GM13976 (cell line): ENCODE measurements at regions not wholly inside any gene's neighbourhood (a gene's known extent, or its start where the extent isn't known, plus 50 kb on each side); places are given as distances from the start of the nearest gene placed in this dataset.
"Not testable (repeated sequence)": the region's sequence is repeated elsewhere in the genome, so short reads cannot be mapped to it uniquely, and the experiment has no call there.

Source experiments
- DNase-seq: peaks from one replicate; pipeline ENCODE4 v3.0.0; 2012; ENCODE audit warnings: low spot score
- CTCF ChIP-seq: IDR thresholded peaks from 2 replicates; pipeline ENCODE4 v1.5.1; 2012; ENCODE audit warnings: borderline replicate concordance, mild to moderate bottlenecking; ENCODE audit not compliant: insufficient read depth; ENCODE audit errors: extremely low read depth, missing control alignments, control extremely low read depth
- in situ Hi-C: fragments of 300-500 bp; cut with MboI; formaldehyde crosslinking; loops from one replicate; pipeline ENCODE4 v1.12.0; 2022; ENCODE audit warnings: low sequenced_read_pairs, mixed read lengths, inconsistent platforms; ENCODE audit not compliant: unreplicated experiment

- no peak for TF ChIP-seq CTCF
- DNase-seq = no peak
- in situ Hi-C loops = no loop called here
Measured at GRCh38 chr13:90838317-90838960, 509.0 kb upstream of the MIR17HG start.

- DNase-seq = no peak
- in situ Hi-C loops = no loop called here
- no peak for TF ChIP-seq CTCF
Measured at GRCh38 chr13:90839061-90839460, 508.4 kb upstream of the MIR17HG start.

GRCh38 chr13:90846936-90847335 lies 500.6 kb upstream of the MIR17HG start:
- no peak for DNase-seq
- in situ Hi-C loops = no loop called here
- no peak for TF ChIP-seq CTCF

GRCh38 chr13:90853666-90854065 lies 493.8 kb upstream of the MIR17HG start:
- DNase-seq, in situ Hi-C loops: not testable (repeated sequence)

GRCh38 chr13:90857921-90858320 lies 489.6 kb upstream of the MIR17HG start:
- in situ Hi-C loops = no loop called here
- no peak for DNase-seq
- no peak for TF ChIP-seq CTCF

GRCh38 chr13:90866006-90866405 lies 481.5 kb upstream of the MIR17HG start:
- TF ChIP-seq CTCF = no peak
- DNase-seq = no peak
- in situ Hi-C loops = no loop called here

GRCh38 chr13:90867336-90867683 lies 480.2 kb upstream of the MIR17HG start:
- in situ Hi-C loops = no loop called here
- peak; percentile 23 for DNase-seq
- peak; percentile 30 for TF ChIP-seq CTCF
